AG09319 (cell line): ENCODE measurements at regions not wholly inside any gene's neighbourhood (a gene's known extent, or its start where the extent isn't known, plus 50 kb on each side); places are given as distances from the start of the nearest gene placed in this dataset.

Source experiments
- DNase-seq: peaks from one replicate; pipeline ENCODE4 v3.0.0-alpha.2; 2010; ENCODE audit warnings: low read depth; ENCODE audit errors: extremely low read depth
- TF ChIP-seq, protein P1 (sequence below): IDR thresholded peaks from 2 replicates; pipeline ENCODE4 v1.5.1; 2011; ENCODE audit warnings: low read depth, mild to moderate bottlenecking, inconsistent platforms, low read length, moderate library complexity

DNA sequence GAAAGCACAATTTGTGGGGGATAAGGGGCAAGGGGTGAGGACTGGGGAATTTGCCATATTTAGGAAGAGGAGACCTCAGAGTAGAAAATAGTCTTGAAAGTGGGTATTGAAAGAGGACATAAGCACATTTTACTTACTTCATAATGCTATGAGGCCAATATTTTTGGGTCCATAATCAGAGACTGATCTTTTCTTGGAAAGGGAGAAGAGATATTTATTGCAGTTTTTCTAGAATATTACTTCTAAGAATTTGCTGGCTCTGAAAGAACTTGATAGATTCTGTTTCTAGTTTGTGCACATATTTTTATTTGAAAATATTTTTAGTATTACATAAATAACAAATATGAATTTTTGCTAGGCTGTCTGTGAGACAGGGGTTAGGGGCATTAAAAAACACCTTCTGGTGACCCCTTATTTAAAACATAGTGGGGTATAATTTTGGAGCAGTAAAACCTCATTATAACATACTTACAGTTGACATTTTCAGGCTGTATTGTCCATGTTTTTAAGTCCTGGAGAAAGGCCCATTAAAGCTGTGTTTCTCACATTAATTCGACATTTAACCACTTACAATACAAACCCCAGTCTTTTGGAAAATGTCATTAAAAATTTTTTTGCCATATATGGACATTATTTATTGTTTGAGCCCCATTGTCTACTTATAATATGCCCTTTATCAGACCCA lies 118.9 kb upstream of the NFIB start:
- no peak for DNase-seq
- TF ChIP-seq, protein P1, sequence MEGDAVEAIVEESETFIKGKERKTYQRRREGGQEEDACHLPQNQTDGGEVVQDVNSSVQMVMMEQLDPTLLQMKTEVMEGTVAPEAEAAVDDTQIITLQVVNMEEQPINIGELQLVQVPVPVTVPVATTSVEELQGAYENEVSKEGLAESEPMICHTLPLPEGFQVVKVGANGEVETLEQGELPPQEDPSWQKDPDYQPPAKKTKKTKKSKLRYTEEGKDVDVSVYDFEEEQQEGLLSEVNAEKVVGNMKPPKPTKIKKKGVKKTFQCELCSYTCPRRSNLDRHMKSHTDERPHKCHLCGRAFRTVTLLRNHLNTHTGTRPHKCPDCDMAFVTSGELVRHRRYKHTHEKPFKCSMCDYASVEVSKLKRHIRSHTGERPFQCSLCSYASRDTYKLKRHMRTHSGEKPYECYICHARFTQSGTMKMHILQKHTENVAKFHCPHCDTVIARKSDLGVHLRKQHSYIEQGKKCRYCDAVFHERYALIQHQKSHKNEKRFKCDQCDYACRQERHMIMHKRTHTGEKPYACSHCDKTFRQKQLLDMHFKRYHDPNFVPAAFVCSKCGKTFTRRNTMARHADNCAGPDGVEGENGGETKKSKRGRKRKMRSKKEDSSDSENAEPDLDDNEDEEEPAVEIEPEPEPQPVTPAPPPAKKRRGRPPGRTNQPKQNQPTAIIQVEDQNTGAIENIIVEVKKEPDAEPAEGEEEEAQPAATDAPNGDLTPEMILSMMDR = no peak

DNA sequence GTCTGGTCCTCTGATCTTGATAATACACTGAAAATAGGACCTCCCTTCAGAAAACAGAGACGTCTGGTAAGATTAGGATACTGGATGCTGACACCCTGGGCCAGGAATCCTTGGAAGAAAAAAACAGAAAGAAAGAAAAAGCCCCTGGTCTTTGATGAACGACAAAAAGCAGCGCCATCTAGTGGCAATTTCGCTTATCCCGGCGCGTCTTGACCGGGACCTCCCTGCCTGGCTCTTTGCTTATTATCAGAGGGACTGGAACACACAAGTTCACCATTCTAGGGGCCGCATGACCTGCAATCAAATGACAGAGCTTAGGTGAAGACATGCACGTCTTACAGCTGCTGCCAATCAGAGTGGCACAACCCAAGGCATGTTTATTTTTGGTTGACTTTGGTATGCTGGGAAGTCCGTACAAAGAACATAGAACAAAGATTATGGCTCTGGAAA lies 114.9 kb upstream of the NFIB start:
- TF ChIP-seq, protein P1 = peak; percentile 79
- DNase-seq = peak; percentile 52

DNA sequence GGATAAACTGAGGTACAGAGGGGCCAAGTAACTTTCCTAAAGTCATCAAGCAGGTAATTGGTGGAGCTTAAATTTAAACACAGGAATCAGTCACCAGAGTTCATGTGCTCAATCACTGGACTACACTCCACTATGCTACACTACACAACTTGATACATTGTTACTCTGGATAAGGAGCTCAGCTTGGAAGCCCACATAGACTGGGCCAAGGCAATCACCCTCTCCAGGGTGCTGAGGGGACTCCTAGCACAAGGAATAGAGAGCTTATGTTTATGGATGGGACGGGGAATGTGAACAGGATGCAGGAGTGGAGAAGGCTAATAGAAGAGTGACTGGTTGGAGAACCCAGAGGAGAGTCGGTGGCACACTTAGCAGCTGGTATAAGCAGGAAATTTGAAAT lies 113.5 kb upstream of the NFIB start:
- TF ChIP-seq, protein P1 = no peak
- no peak for DNase-seq

DNA sequence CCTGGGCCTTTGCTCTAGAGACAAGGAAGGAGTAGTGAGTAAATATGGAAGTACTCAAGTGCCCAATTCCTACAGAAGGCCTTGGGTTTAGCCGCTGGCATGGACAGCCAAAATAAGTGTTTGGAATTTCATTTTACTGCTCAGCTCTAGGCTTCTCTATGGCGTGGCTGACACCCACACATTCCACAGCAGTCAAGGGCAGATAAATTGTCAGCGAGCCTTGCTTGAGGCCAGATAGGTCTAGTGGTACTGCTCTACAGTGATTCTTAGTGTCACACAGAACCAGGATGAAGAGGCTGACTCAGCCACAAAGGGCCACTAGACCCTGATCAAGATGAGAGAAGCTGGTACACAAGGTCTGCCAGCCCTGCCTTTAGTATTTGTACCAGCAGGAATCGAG lies 111.0 kb upstream of the NFIB start:
- no peak for DNase-seq
- TF ChIP-seq, protein P1 = no peak

DNA sequence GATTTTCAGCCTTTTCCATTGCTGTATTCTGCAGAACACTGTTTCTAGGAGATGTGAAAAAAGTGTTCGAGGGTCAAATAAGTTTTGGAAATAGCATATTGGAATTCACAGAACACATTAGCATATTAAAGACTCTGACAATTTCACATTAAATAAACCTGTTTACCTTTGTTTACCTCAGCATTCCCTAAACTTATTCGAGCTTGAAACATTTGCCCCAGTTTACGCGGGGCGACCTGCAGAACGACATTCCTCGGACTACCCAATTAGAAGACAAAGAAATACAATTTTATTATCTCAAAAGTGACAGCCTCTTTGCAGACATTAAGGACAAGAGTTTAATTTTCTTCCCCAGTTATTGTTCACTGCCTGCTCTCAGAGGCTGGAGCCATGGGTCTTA lies 110.3 kb upstream of the NFIB start:
- TF ChIP-seq, protein P1 = no peak
- no peak for DNase-seq

DNA sequence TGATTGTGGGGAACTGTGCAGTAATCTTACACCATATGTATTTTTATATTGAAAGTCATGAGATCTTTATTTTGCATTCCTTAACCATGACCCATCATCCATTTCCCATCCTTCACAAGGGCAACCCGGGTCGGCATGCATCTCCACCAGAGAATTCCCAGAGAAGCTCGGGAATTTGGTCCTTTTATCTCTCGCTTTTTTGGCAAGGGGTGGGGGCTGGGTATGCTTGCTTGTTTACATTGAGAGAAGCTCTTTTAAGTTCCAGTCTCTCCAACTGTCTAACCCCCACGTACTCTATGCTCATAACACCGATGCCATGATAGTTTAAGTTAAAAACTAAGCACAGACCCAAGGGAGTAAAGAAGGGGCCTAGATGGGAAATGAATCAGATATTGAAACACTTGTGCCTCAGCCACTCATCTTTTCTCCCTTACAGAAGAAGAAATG lies 109.9 kb upstream of the NFIB start:
- DNase-seq = no peak
- TF ChIP-seq, protein P1 = no peak

DNA sequence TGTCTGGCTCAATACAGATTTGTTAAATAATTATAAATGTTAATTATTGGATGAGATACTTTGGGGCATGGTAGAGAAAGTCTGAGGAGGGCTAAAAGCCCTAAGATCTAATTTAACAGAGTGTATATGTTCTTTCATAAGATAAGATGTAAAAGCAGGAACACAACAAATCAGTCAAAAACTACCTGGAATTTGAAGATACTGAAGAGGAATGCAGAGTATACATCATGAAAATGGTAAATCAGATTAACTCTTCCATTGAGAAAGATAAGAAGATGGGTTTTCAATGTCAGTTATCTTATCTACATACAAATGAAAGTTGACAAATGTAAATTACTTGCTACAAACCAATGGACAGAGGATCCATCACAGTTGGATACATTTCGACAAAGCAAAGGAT lies 107.3 kb upstream of the NFIB start:
- DNase-seq = no peak

More for the DNA sequence above, 107.3 kb upstream of the NFIB start:
- TF ChIP-seq, protein P1 = no peak
